GM03348 (cell line): ENCODE measurements at regions not wholly inside any gene's neighbourhood (a gene's known extent, or its start where the extent isn't known, plus 50 kb on each side); places are given as distances from the start of the nearest gene placed in this dataset.
"Not testable (repeated sequence)": the region's sequence is repeated elsewhere in the genome, so short reads cannot be mapped to it uniquely, and the experiment has no call there.

ENCODE experiments used
- DNase-seq: peaks from one replicate; pipeline ENCODE4 v3.0.0; 2012; ENCODE audit warnings: low spot score

GRCh38 chr6:113351173-113351834 is 505.8 kb upstream of the MARCKS start:
- DNase-seq, result no peak

GRCh38 chr6:113352029-113352801 is 504.9 kb upstream of the MARCKS start:
- peak; percentile 62 for DNase-seq

- DNase-seq, result no peak
Measured at GRCh38 chr6:113352831-113353230, 504.3 kb upstream of the MARCKS start.

GRCh38 chr6:113353392-113353791 is 503.8 kb upstream of the MARCKS start:
- no peak for DNase-seq

- no peak for DNase-seq
Measured at GRCh38 chr6:113354204-113354895, 502.8 kb upstream of the MARCKS start.

- no peak for DNase-seq
Measured at GRCh38 chr6:113356139-113356538, 501.0 kb upstream of the MARCKS start.

- DNase-seq, result no peak
Measured at GRCh38 chr6:113357041-113357440, 500.1 kb upstream of the MARCKS start.

- DNase-seq, result no peak
Measured at GRCh38 chr6:113358063-113358583, 499.0 kb upstream of the MARCKS start.

GRCh38 chr6:113359155-113360140 is 497.7 kb upstream of the MARCKS start:
- DNase-seq, result no peak

GRCh38 chr6:113361014-113361645 is 496.0 kb upstream of the MARCKS start:
- DNase-seq, result peak; percentile 42

- DNase-seq, result no peak
Measured at GRCh38 chr6:113362301-113363047, 494.7 kb upstream of the MARCKS start.

- DNase-seq, result no peak
Measured at GRCh38 chr6:113363048-113363798, 493.9 kb upstream of the MARCKS start.

- no peak for DNase-seq
Measured at GRCh38 chr6:113363866-113364265, 493.3 kb upstream of the MARCKS start.

GRCh38 chr6:113364766-113365165 is 492.4 kb upstream of the MARCKS start:
- no peak for DNase-seq

- DNase-seq, result no peak
Measured at GRCh38 chr6:113365191-113365590, 492.0 kb upstream of the MARCKS start.

- DNase-seq, result no peak
Measured at GRCh38 chr6:113366505-113366904, 490.6 kb upstream of the MARCKS start.

- DNase-seq, result no peak
Measured at GRCh38 chr6:113370508-113371502, 486.3 kb upstream of the MARCKS start.

- DNase-seq, result not testable (repeated sequence)
Measured at GRCh38 chr6:113375466-113375865, 481.7 kb upstream of the MARCKS start.
